Glutamatergic neuron (in vitro differentiated cells): ENCODE measurements at regions not wholly inside any gene's neighbourhood (a gene's known extent, or its start where the extent isn't known, plus 50 kb on each side); places are given as distances from the start of the nearest gene placed in this dataset.
A peak's percentile ranks its signal among the peaks of the same experiment; 100 is the strongest.

ENCODE experiments used
- DNase-seq: peaks from one replicate; pipeline ENCODE4 v3.0.0; 2022
- H3K27ac Mint-ChIP-seq: one replicate; pipeline ENCODE4 v1.8.0; 2020; ENCODE audit warnings: mild to moderate bottlenecking, mixed read lengths, inconsistent platforms; ENCODE audit not compliant: unreplicated experiment
- H3K27me3 Mint-ChIP-seq: one replicate; pipeline ENCODE4 v1.8.0; 2020; ENCODE audit warnings: mild to moderate bottlenecking, moderate library complexity, mixed read lengths, inconsistent platforms; ENCODE audit not compliant: unreplicated experiment
- H3K36me3 Mint-ChIP-seq: one replicate; pipeline ENCODE4 v1.8.0; 2020; ENCODE audit warnings: mild to moderate bottlenecking, mixed read lengths, inconsistent platforms; ENCODE audit not compliant: unreplicated experiment
- H3K4me1 Mint-ChIP-seq: one replicate; pipeline ENCODE4 v1.8.0; 2020; ENCODE audit warnings: mild to moderate bottlenecking, low read depth, mixed read lengths, inconsistent platforms; ENCODE audit not compliant: unreplicated experiment
- H3K4me3 Mint-ChIP-seq: one replicate; pipeline ENCODE4 v1.8.0; 2020; ENCODE audit warnings: mild to moderate bottlenecking, mixed read lengths, inconsistent platforms; ENCODE audit not compliant: unreplicated experiment
- H3K9me3 Mint-ChIP-seq: one replicate; pipeline ENCODE4 v1.8.0; 2020; ENCODE audit warnings: mild to moderate bottlenecking, moderate library complexity, mixed read lengths, inconsistent platforms; ENCODE audit not compliant: unreplicated experiment
- TF ChIP-seq, protein P1 (sequence below): fragments of 200-600 bp; sonication (generic); IDR thresholded peaks from one replicate; pipeline ENCODE4 v1.5.0; 2021; ENCODE audit not compliant: partially characterized antibody, unreplicated experiment

DNA sequence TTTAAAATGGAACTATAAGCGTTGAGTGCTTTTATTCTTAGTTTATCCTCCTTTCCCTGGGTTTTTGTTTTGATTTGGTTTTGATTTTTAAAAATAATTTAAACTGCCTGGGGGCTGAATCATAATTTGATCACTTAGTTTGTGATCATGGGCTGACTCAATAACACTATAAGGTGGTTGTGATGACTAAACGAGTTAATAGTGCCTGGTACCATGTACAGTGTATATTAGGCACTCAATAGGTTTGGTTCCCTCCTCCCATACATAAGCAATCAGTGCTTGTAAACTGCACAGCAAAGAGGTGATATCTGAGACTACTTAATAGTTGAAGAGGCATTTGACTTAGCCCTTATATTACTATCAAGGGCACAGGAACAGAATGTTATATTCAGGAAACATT, 200.9 kb upstream of the RFC3 start:
- TF ChIP-seq, protein P1, sequence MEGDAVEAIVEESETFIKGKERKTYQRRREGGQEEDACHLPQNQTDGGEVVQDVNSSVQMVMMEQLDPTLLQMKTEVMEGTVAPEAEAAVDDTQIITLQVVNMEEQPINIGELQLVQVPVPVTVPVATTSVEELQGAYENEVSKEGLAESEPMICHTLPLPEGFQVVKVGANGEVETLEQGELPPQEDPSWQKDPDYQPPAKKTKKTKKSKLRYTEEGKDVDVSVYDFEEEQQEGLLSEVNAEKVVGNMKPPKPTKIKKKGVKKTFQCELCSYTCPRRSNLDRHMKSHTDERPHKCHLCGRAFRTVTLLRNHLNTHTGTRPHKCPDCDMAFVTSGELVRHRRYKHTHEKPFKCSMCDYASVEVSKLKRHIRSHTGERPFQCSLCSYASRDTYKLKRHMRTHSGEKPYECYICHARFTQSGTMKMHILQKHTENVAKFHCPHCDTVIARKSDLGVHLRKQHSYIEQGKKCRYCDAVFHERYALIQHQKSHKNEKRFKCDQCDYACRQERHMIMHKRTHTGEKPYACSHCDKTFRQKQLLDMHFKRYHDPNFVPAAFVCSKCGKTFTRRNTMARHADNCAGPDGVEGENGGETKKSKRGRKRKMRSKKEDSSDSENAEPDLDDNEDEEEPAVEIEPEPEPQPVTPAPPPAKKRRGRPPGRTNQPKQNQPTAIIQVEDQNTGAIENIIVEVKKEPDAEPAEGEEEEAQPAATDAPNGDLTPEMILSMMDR, result no peak
- Mint-ChIP-seq H3K9me3 (peaks cover 4% of the 10 kb centered on the region), H3K27ac (no peak overlapping the region), H3K4me1 (peaks cover 29% of the 10 kb centered on the region), H3K4me3 (no peak overlapping the region), H3K36me3 (no peaks in the 10 kb centered on the region), H3K27me3 (peaks cover 2% of the 10 kb centered on the region)
- no peak for DNase-seq

DNA sequence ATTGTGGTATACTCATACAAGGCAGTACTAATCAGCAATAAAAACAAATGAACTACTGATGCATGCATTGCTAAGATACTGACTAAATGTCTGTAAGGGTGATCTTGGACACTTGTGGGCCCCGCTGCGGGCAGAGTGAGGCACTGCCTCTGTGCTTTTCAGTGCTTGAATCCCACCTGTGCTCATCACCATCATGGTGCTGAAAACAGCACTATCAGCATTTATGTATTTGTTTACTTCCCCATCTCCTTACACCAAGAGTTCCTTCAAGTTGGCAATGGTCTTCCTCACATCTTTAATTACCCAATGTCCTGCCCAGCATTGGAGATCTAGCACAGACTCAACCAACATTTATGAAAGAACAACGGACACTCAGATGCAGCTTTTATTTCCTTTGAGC, 193.7 kb upstream of the RFC3 start:
- TF ChIP-seq, protein P1, result no peak
- DNase-seq, result no peak
- Mint-ChIP-seq H3K4me1 (peaks cover 3% of the 10 kb centered on the region), H3K9me3 (no peaks in the 10 kb centered on the region), H3K4me3 (no peak overlapping the region), H3K36me3 (no peaks in the 10 kb centered on the region), H3K27ac (no peak overlapping the region), H3K27me3 (no peaks in the 10 kb centered on the region)

DNA sequence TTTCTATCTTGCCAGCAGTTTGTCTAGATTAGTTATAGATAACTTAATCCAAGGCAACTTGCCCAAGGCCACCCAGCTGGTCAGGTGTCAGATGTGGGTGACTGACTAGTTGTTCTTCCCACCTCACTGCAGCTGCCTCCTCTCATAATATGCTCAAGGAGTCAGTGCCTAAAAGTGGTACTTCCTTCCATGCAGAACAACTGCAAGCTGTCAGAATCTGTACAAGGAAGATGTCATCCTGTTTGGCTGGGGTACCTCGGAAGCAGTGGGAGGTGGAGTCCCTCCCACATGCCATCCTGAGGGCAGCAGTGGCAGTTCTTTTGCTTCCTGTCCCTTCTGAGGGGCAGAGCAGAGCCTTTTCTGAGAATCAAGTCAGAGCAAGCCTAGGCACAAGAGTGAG, 193.2 kb upstream of the RFC3 start:
- H3K27ac Mint-ChIP-seq, result no peak overlapping the region
- no peak overlapping the region for H3K4me3 Mint-ChIP-seq
- no peaks in the 10 kb centered on the region for H3K36me3 Mint-ChIP-seq
- no peak for DNase-seq
- no peaks in the 10 kb centered on the region for H3K27me3 Mint-ChIP-seq
- H3K4me1 Mint-ChIP-seq, result peaks cover 7% of the 10 kb centered on the region
- TF ChIP-seq, protein P1, result no peak
- H3K9me3 Mint-ChIP-seq, result no peaks in the 10 kb centered on the region

DNA sequence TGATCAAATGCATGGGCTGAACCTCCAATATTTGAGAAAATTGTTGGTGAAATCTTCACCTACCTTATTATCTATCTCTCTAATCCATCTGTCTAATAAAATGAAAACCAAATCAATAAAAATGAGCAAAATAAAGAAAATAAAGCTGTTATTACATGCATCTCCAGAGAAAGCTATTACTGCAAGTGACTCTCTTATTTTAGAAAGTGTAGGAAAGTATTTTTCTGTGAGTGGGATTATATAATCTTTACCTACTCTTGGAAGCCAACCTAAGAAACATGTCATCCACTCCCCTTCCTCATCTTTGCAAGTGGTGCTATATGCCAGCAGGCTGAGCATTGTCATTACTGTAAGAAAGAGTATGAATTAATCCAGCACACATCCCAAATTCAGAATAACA, 191.5 kb upstream of the RFC3 start:
- no peak overlapping the region for H3K4me3 Mint-ChIP-seq
- TF ChIP-seq, protein P1, result no peak
- H3K27me3 Mint-ChIP-seq, result no peaks in the 10 kb centered on the region

DNA sequence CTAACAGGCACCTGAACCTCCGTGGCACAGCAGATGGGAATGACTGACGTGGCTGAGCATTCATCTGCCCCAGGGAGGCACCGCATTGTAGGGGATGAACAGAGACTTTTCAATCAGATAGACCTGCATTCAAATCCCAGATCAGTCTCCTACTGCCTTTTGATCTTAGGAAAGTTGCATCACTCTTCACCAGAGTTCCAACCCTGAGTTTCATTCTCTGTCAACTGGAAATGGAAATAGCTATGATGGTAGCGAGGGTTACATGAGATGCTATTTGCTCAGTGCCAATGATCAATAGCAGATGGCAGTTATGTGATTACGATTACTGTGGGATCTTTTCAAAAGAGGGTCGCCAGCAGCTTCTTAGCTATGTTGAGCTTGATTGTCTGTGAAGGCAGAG, 189.3 kb upstream of the RFC3 start:
- H3K36me3 Mint-ChIP-seq, result no peaks in the 10 kb centered on the region
- no peak for DNase-seq
- H3K27me3 Mint-ChIP-seq, result no peaks in the 10 kb centered on the region
- H3K4me3 Mint-ChIP-seq, result no peak overlapping the region
- peaks cover 16% of the 10 kb centered on the region for H3K4me1 Mint-ChIP-seq
- peak overlapping the region; percentile 52 for H3K27ac Mint-ChIP-seq
- TF ChIP-seq, protein P1, result no peak
- H3K9me3 Mint-ChIP-seq, result no peaks in the 10 kb centered on the region

More for the DNA sequence above, 191.5 kb upstream of the RFC3 start:
- no peak for DNase-seq
- Mint-ChIP-seq H3K9me3 (no peaks in the 10 kb centered on the region), H3K27ac (no peak overlapping the region), H3K4me1 (peaks cover 16% of the 10 kb centered on the region), H3K36me3 (no peaks in the 10 kb centered on the region)
